ENCODE measurements at regions not wholly inside any gene's neighbourhood (a gene's known extent, or its start where the extent isn't known, plus 50 kb on each side); places are given as distances from the start of the nearest gene placed in this dataset.

DNA sequence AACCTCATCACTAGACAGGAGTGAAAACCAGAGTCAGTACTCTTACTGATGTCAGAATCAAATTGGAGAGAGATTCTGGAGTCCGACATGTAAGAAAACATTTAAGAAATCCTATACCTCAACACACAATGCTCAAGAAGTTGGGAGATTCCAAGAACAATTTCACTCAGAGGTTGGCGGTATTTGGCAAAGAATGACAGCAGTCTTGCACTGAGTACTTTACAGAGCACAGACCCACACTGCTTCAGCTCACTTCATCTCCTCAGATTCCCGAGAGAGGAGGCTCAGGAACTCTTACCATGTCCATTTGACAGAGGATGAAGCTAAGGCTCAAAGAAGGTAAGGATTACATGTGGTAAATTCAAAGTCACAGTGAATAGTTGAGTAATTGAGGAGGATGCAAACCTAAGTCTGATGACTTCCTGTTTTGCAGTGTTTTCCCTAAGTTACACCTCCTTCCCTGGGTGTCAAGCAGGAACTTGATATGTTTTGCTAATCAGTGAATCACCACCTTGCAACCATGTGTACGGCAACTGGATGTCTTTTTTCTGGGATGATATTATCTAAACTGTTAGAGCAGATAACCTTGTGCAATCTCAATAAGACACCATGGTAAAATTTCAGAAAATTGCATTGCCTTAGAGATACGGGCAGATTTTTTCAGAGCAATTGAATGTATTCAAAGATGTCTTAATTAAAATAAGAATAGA, 61.3 kb upstream of the MME start:
- H3K4me3 ChIP-seq = no peak overlapping the region
- no peaks in the 10 kb centered on the region for H3K4me1 ChIP-seq
- H3K36me3 ChIP-seq (ENCODE audit: low read depth, missing control alignments) = no peaks in the 10 kb centered on the region
- no peak overlapping the region for H3K27ac ChIP-seq
- 86 to 91% methylated on average over 5 of the region's 5 CpGs for WGBS, 2 donors
- H3K27me3 ChIP-seq = no peaks in the 10 kb centered on the region
- intact Hi-C loops (cut with DNase I; ENCODE audit: low total_unique reads) = no loop called here
- no peak for DNase-seq
- no peak for TF ChIP-seq POLR2A (IDR thresholded peaks at IDR 0.05)
- TF ChIP-seq, protein P1, sequence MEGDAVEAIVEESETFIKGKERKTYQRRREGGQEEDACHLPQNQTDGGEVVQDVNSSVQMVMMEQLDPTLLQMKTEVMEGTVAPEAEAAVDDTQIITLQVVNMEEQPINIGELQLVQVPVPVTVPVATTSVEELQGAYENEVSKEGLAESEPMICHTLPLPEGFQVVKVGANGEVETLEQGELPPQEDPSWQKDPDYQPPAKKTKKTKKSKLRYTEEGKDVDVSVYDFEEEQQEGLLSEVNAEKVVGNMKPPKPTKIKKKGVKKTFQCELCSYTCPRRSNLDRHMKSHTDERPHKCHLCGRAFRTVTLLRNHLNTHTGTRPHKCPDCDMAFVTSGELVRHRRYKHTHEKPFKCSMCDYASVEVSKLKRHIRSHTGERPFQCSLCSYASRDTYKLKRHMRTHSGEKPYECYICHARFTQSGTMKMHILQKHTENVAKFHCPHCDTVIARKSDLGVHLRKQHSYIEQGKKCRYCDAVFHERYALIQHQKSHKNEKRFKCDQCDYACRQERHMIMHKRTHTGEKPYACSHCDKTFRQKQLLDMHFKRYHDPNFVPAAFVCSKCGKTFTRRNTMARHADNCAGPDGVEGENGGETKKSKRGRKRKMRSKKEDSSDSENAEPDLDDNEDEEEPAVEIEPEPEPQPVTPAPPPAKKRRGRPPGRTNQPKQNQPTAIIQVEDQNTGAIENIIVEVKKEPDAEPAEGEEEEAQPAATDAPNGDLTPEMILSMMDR (IDR thresholded peaks at IDR 0.05) = no peak
- no peaks in the 10 kb centered on the region for H3K9me3 ChIP-seq

- Histone ChIP-seq H3K4me3 (no peak overlapping the region), H3K27me3 (no peaks in the 10 kb centered on the region), H3K27ac (no peak overlapping the region), H3K36me3 (ENCODE audit: low read depth, missing control alignments) (no peaks in the 10 kb centered on the region), H3K4me1 (no peaks in the 10 kb centered on the region), H3K9me3 (no peaks in the 10 kb centered on the region)
- DNase-seq = no peak
- 39 to 71% methylated on average over 2 of the region's 2 CpGs for WGBS, 2 donors
- no peak for TF ChIP-seq POLR2A (IDR thresholded peaks at IDR 0.05)
- TF ChIP-seq, protein P1 (IDR thresholded peaks at IDR 0.05) = no peak
- intact Hi-C loops (cut with DNase I; ENCODE audit: low total_unique reads) = no loop called here
These were observed 64.2 kb upstream of the MME start for GRCh38 chr3:155015776-155016436.

DNA sequence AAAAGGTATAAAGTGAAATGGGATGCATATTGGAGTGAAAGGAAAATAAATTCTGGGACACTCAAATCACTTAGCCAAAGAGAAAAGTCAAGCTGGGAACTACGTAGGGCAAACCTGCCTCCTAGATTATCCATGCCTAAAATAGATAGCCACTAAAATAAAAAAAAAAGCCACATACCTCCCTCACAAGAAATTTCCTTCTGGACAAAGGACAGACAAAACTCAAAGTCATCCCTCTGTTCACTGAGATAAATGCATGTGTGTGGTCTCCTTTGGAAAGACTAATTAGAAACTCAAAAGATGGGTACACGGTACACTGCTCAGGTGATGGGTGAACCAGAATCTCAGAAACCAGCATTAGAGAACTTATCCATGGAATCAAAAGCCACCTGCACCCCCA, 65.2 kb upstream of the MME start:
- intact Hi-C loops (cut with DNase I; ENCODE audit: low total_unique reads) = no loop called here
- Histone ChIP-seq H3K4me1 (no peaks in the 10 kb centered on the region), H3K27me3 (no peaks in the 10 kb centered on the region), H3K9me3 (no peaks in the 10 kb centered on the region), H3K27ac (no peak overlapping the region), H3K36me3 (ENCODE audit: low read depth, missing control alignments) (no peaks in the 10 kb centered on the region), H3K4me3 (no peak overlapping the region)
- no peak for TF ChIP-seq POLR2A (IDR thresholded peaks at IDR 0.05)
- TF ChIP-seq, protein P1 (IDR thresholded peaks at IDR 0.05) = no peak
- 73 to 79% methylated on average over 2 of the region's 2 CpGs for WGBS, 2 donors
- no peak for DNase-seq

DNA sequence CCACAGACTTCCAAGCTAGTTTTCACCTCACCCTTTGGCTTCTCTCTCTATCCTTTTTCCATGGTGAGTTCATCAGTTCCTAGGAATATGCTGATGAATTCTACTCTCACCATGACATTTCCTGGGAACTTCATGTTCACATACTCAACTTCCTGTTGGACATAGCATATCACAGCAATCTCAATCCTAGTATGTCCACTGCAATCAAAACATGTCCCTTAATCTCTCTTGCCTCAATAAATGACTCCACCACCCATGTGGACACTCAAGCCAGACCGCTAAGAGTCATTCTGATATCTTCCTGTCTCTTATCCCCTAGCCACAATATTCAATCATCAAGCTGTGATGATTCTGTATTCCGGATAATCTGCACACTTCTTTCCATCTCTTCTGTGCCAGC, 66.7 kb upstream of the MME start:
- no peaks in the 10 kb centered on the region for H3K36me3 ChIP-seq (ENCODE audit: low read depth, missing control alignments)
- H3K4me3 ChIP-seq = no peak overlapping the region
- intact Hi-C loops (cut with DNase I; ENCODE audit: low total_unique reads) = no loop called here
- no peak overlapping the region for H3K27ac ChIP-seq
- no peak for DNase-seq
- H3K4me1 ChIP-seq = no peaks in the 10 kb centered on the region
- no peaks in the 10 kb centered on the region for H3K27me3 ChIP-seq
- no peaks in the 10 kb centered on the region for H3K9me3 ChIP-seq
- TF ChIP-seq, protein P1 (IDR thresholded peaks at IDR 0.05) = no peak
- no peak for TF ChIP-seq POLR2A (IDR thresholded peaks at IDR 0.05)
- WGBS, 2 donors = 95% methylated on average over 2 of the region's 2 CpGs

GRCh38 chr3:155012584-155012983, 67.5 kb upstream of the MME start:
- no peaks in the 10 kb centered on the region for H3K9me3 ChIP-seq
- H3K27me3 ChIP-seq = no peaks in the 10 kb centered on the region
- H3K27ac ChIP-seq = no peak overlapping the region
- intact Hi-C loops (cut with DNase I; ENCODE audit: low total_unique reads) = no loop called here
- TF ChIP-seq POLR2A (IDR thresholded peaks at IDR 0.05) = no peak
- TF ChIP-seq, protein P1 (IDR thresholded peaks at IDR 0.05) = no peak
- no peak for DNase-seq
- no peak overlapping the region for H3K4me3 ChIP-seq
- H3K4me1 ChIP-seq = no peaks in the 10 kb centered on the region
- H3K36me3 ChIP-seq (ENCODE audit: low read depth, missing control alignments) = no peaks in the 10 kb centered on the region
- 88 to 94% methylated on average over 4 of the region's 4 CpGs for WGBS, 2 donors

Data from testis (tissue), 2 donors.